Neural progenitor cell (in vitro differentiated cells): ENCODE measurements at regions not wholly inside any gene's neighbourhood (a gene's known extent, or its start where the extent isn't known, plus 50 kb on each side); places are given as distances from the start of the nearest gene placed in this dataset.

Experiments
- CTCF ChIP-seq: fragments of 200-600 bp; sonication (generic); IDR thresholded peaks from 2 replicates; pipeline ENCODE4 v1.5.1; 2017; ENCODE audit warnings: antibody characterized with exemption, mild to moderate bottlenecking
- EZH2 ChIP-seq: fragments of 200-600 bp; sonication (generic); IDR thresholded peaks from 2 replicates; pipeline ENCODE4 v1.6.1; 2017; ENCODE audit warnings: antibody characterized with exemption, mild to moderate bottlenecking, moderate library complexity
- EZH2phosphoT487 ChIP-seq: fragments of 200-600 bp; sonication (generic); IDR thresholded peaks from 2 replicates; pipeline ENCODE4 v1.6.1; 2017; ENCODE audit warnings: antibody characterized with exemption

GRCh38 chr4:11634283-11634682 lies 205.6 kb upstream of the HS3ST1 start:
- TF ChIP-seq CTCF (no peak), EZH2 (no peak), EZH2phosphoT487 (no peak)
